ENCODE measurements at regions not wholly inside any gene's neighbourhood (a gene's known extent, or its start where the extent isn't known, plus 50 kb on each side); places are given as distances from the start of the nearest gene placed in this dataset.

DNA sequence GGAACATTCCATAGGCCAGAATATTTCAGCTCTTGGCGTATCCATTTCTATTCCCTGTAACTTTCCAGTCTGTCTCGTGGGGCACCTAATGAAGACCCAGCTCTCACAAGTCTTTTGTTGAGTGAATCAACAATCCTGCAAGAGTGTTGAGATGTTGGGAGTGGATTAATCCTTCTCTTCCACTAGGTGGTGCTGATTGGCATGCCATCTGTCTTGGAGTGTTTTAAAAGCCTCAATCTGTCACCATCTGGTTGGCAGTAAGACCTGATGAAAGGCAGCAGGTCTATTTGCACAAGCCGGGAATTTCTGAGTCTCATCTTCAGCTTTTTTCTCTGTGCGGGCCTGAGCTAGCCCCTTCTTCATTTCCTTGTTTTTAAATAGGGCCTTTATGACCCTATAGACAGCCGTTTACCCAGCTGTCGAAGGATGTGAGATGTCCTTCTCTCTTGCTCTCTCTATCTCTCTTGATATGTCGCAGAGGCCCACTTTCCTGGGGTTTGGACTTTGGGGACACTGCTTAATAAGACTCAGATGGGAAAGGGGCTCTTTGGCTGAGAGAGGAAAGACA lies 180.5 kb downstream of the ZNF365 start:
- H3K27me3 ChIP-seq (replicated peaks; ENCODE audit: insufficient read depth), result no peaks in the 10 kb centered on the region
- H3K27ac ChIP-seq, result no peak overlapping the region
- H3K4me3 ChIP-seq, result no peak overlapping the region
- no peaks in the 10 kb centered on the region for H3K9me3 ChIP-seq
- TF ChIP-seq, protein P1, sequence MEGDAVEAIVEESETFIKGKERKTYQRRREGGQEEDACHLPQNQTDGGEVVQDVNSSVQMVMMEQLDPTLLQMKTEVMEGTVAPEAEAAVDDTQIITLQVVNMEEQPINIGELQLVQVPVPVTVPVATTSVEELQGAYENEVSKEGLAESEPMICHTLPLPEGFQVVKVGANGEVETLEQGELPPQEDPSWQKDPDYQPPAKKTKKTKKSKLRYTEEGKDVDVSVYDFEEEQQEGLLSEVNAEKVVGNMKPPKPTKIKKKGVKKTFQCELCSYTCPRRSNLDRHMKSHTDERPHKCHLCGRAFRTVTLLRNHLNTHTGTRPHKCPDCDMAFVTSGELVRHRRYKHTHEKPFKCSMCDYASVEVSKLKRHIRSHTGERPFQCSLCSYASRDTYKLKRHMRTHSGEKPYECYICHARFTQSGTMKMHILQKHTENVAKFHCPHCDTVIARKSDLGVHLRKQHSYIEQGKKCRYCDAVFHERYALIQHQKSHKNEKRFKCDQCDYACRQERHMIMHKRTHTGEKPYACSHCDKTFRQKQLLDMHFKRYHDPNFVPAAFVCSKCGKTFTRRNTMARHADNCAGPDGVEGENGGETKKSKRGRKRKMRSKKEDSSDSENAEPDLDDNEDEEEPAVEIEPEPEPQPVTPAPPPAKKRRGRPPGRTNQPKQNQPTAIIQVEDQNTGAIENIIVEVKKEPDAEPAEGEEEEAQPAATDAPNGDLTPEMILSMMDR (IDR thresholded peaks at IDR 0.05), result peak; percentile 22
- H3K4me1 ChIP-seq (ENCODE audit: control insufficient read depth in 1 of 2, low read depth in 2 of 2), result no peaks in the 10 kb centered on the region
- DNase-seq (ENCODE audit: low spot score) (no peak), ATAC-seq (ENCODE audit: insufficient number of reproducible peaks, low FRiP score, low read depth) (no peak)
- H3K36me3 ChIP-seq, result no peaks in the 10 kb centered on the region

- DNase-seq (ENCODE audit: low spot score), result no peak
- H3K4me1 ChIP-seq (ENCODE audit: control insufficient read depth in 1 of 2, low read depth in 2 of 2), result peaks cover 0 to 4% of the 10 kb centered on the region in 2 donors
- ATAC-seq (ENCODE audit: insufficient number of reproducible peaks, low FRiP score, low read depth), result no peak
- H3K4me3 ChIP-seq, result no peak overlapping the region
- no peaks in the 10 kb centered on the region for H3K9me3 ChIP-seq
- no peaks in the 10 kb centered on the region for H3K27me3 ChIP-seq (replicated peaks; ENCODE audit: insufficient read depth)
- TF ChIP-seq, protein P1 (IDR thresholded peaks at IDR 0.05), result no peak
- H3K36me3 ChIP-seq, result no peaks in the 10 kb centered on the region
- no peak overlapping the region for H3K27ac ChIP-seq
Observed at GRCh38 chr10:62559481-62560200, 185.5 kb downstream of the ZNF365 start.

DNA sequence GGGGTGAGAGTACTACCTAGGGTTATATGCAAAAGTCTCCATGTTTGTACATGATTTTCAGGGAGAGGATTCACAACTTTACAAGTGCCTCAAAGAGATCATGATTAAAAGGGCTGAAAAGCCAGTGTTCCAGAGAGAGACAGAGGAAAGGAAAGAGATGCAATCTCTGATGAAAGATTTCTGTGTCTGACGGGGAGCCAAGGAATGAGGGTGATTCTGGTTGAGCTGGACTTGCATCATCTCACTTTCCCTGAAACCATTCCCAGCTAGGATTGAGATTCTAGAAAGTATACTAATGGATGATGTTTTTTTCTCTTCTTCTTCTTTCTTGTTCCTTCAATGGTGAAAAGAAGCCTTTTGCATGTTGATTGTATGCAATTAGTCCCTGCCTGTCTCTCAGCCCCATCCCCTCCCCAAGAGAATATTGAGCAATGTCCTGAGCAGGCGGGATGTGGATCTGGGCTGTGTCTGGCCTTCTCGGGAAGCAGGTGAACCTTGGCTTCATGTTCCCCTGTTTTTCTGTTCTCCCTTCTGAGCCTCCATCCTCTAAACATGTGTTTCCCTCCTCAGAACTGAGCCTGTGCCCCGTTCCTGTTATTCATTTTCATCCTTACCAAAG lies 186.1 kb downstream of the ZNF365 start:
- TF ChIP-seq, protein P1 (IDR thresholded peaks at IDR 0.05), result no peak
- H3K9me3 ChIP-seq, result no peaks in the 10 kb centered on the region
- DNase-seq (ENCODE audit: low spot score) (no peak), ATAC-seq (ENCODE audit: insufficient number of reproducible peaks, low FRiP score, low read depth) (no peak)
- H3K27ac ChIP-seq, result no peak overlapping the region
- no peaks in the 10 kb centered on the region for H3K27me3 ChIP-seq (replicated peaks; ENCODE audit: insufficient read depth)
- H3K36me3 ChIP-seq, result no peaks in the 10 kb centered on the region
- H3K4me1 ChIP-seq (ENCODE audit: control insufficient read depth in 1 of 2, low read depth in 2 of 2), result peaks cover 0 to 6% of the 10 kb centered on the region in 2 donors
- no peak overlapping the region for H3K4me3 ChIP-seq

DNA sequence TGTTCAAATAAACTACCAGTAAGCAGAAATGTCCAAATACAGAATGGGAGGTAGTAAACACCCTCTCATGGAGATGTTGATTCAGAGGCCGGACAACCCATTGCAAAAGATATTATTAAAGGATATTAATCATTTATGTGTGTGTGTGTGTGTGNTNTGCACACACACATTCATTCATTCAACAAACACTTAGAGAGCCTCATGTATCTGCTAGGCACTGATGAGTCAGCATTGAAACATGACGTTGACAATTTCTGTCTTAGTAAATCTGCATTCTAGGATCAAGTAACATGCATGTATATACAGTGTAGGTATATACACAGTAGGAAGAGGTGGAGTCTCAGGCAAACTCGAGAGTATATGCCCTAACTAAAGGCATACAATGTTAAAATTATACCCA lies 187.0 kb downstream of the ZNF365 start:
- no peak for ATAC-seq (ENCODE audit: insufficient number of reproducible peaks, low FRiP score, low read depth)
- Histone ChIP-seq H3K4me3 (no peak overlapping the region), H3K27ac (no peak overlapping the region), H3K9me3 (no peaks in the 10 kb centered on the region), H3K4me1 (ENCODE audit: control insufficient read depth in 1 of 2, low read depth in 2 of 2) (peaks cover 0 to 6% of the 10 kb centered on the region in 2 donors), H3K27me3 (replicated peaks; ENCODE audit: insufficient read depth) (no peaks in the 10 kb centered on the region), H3K36me3 (no peaks in the 10 kb centered on the region)
- no peak for DNase-seq (ENCODE audit: low spot score)
- TF ChIP-seq, protein P1 (IDR thresholded peaks at IDR 0.05), result no peak

GRCh38 chr10:62562101-62562500 lies 187.9 kb downstream of the ZNF365 start:
- Histone ChIP-seq H3K27ac (no peak overlapping the region), H3K27me3 (replicated peaks; ENCODE audit: insufficient read depth) (no peaks in the 10 kb centered on the region), H3K4me1 (ENCODE audit: control insufficient read depth in 1 of 2, low read depth in 2 of 2) (peaks cover 0 to 6% of the 10 kb centered on the region in 2 donors), H3K9me3 (no peaks in the 10 kb centered on the region), H3K36me3 (no peaks in the 10 kb centered on the region), H3K4me3 (no peak overlapping the region)
- TF ChIP-seq, protein P1 (IDR thresholded peaks at IDR 0.05), result no peak
- DNase-seq (ENCODE audit: low spot score) (no peak), ATAC-seq (ENCODE audit: insufficient number of reproducible peaks, low FRiP score, low read depth) (no peak)

Measured in thoracic aorta (tissue), 2 donors.